CD4-positive, alpha-beta T cell treated with Interleukin-12 subunit alpha and Interleukin-12 subunit beta, for 1 hour (primary cell): ENCODE measurements at regions not wholly inside any gene's neighbourhood (a gene's known extent, or its start where the extent isn't known, plus 50 kb on each side); places are given as distances from the start of the nearest gene placed in this dataset.
"Not testable (repeated sequence)": the region's sequence is repeated elsewhere in the genome, so short reads cannot be mapped to it uniquely, and the experiment has no call there.

Experiments
- DNase-seq: peaks from one replicate; pipeline ENCODE4 v3.0.0-alpha.2; 2020

- DNase-seq, result no peak
Observed at GRCh38 chr5:62132276-62132675, 173.7 kb upstream of the KIF2A start.

GRCh38 chr5:62133426-62133825 lies 172.6 kb upstream of the KIF2A start:
- DNase-seq, result no peak

- DNase-seq, result no peak
Observed at GRCh38 chr5:62134811-62135210, 171.2 kb upstream of the KIF2A start.

DNA sequence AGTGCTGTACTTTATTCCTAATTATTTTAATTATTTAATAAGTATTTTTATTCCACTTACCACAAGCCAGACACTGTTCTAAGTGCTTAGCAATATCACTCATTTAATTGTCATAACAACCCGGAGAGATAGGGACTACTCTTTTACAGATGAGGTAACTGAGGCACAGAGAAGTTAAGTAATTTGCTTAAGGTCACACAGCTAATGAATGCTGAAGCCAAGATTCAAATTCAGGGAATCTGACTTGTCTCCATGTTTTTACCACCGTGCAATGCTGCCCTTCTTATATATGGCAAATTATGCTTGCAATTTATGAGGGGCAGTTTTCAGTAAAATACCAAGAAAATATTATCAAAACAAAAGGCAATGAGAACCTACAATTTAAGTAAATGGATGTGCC lies 168.4 kb upstream of the KIF2A start:
- DNase-seq, result no peak

- no peak for DNase-seq
Observed at GRCh38 chr5:62138607-62139006, 167.4 kb upstream of the KIF2A start.

- no peak for DNase-seq
Observed at GRCh38 chr5:62139741-62140140, 166.3 kb upstream of the KIF2A start.

DNA sequence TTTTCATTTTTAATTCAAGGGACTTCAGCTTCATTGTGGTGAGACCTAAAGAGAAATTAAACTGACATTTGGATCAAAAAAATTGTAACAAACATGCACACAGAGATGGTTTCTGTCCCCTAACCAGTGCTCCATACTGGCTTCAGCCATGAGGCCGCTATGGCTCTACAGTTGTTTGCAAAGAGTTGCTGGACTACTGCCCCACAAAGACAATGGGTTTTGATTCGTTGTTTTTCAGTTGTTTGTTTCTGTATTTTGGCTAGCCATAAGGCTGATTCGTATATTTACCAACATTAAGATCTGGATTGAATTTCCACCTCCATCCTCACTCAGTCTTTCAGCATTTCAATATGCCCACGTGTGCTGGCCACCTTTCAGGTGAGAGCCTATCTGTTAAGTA lies 163.7 kb upstream of the KIF2A start:
- no peak for DNase-seq

DNA sequence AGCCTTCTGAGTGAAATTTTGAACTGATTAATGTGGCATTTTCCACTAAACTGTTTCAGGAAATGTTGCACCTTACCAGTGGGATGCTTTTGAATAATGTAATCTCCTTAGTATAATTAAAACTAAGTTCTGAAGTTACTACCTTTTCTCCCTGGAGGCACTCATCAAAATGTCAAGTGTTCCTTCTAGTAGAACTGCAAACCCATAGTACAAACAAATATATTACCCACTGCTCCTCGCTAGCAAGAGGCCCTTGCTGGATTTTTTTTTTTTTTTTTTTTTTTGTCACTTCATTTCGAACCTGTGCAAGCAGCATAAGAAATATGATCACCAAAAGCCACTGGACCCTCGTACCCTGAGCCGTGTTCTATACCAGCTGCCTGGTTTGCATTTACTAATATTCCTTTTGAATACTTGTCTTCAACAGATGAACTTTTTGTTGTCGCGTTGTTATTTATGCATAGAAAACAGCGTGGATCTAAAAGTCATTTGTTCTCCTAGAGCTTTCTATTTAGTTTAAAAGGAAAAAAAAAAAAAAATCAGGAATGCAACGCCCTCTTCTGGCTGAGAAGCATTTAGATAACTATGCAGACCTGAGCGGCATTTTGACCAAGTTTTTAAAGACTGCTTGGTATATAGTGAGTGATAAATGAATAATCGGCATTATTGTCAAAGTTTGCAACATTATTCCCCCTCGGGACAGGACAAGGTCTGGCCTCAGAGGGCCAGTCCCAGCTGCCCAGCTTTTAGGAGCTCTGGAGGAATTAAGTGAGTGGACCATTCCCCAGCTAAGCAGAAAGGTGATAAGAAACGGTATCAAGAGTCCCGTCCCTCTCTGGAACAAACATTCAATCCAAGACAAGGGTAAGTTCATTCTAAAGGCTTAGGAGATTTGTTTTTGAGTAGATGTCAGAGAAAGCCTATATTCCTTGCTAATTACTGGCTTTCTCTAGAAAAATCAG lies 162.5 kb upstream of the KIF2A start:
- no peak for DNase-seq

- DNase-seq, result no peak
Observed at GRCh38 chr5:62144401-62145022, 161.5 kb upstream of the KIF2A start.

DNA sequence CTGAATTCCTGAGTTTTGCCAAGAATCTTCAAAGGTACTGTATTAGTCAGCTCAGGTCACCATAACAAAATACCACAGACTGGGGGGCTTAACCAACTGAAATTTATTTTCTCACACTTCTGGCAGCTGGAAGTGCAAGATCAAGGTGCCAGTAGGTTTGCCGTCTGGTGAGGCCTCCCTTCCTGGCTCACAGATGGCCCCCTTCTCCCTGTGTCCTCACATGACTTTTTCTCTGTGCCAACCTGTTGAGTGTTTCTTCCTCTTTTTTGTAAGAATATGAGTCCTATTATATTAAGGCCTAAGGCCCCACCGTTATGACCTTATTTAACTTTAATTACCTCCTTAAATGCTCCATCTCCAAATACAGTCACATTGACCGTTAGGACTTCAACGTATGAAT lies 156.1 kb upstream of the KIF2A start:
- DNase-seq, result no peak

DNA sequence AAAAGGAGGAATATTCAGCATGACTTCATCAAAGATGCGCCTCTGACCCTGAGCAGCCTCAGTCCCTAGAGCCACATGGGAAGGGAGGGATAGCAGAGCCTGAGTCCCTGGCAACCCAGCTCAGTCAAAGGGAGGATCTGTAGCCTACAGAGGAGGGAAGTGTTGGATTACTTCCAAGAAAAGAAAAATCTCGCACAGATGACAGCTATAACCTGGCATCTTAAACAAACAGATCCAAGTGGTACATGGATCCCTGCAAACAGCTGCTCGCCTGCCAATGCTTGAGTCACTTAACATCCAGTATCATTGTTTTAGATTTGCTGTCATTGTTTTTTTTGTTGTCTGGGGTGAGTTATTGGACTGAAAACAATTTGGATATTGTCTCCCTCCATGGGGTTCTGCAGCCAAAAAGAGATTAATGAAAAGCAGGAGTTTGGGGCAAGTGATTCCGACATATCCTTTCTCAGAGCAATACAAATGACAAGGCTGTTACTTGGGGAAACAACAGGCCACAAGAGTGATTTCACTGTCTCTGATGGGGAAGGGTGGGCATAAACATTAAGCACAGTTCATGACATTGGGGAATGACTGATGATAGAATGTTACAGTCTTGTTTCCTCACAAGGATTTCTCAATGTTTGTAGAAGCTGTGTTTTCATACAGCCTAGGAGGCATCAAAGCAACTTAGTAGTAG lies 153.5 kb upstream of the KIF2A start:
- DNase-seq, result no peak

- no peak for DNase-seq
Observed at GRCh38 chr5:62154758-62155157, 151.2 kb upstream of the KIF2A start.

- no peak for DNase-seq
Observed at GRCh38 chr5:62155988-62156387, 150.0 kb upstream of the KIF2A start.

- no peak for DNase-seq
Observed at GRCh38 chr5:62167561-62168057, 138.4 kb upstream of the KIF2A start.

GRCh38 chr5:62168506-62169281 lies 137.3 kb upstream of the KIF2A start:
- no peak for DNase-seq

DNA sequence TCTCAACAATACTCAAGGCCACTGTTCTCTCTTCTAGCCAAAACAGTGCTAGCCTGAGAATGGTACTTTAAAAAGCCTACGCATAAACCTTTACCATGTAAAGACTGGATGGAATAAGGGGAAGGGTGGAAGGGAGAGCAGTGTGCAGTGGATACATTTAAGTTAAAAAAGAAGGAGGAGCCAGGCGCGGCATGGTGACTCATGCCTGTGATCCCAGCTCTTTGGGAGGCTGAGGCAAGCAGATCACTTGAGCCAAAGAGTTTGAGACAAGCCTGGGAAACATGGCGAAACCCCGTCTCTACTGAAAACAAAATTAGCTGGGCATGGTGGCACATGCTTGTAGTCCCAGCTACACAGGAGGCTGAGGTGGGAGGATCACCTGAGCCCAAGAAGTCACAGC lies 127.7 kb upstream of the KIF2A start:
- no peak for DNase-seq

DNA sequence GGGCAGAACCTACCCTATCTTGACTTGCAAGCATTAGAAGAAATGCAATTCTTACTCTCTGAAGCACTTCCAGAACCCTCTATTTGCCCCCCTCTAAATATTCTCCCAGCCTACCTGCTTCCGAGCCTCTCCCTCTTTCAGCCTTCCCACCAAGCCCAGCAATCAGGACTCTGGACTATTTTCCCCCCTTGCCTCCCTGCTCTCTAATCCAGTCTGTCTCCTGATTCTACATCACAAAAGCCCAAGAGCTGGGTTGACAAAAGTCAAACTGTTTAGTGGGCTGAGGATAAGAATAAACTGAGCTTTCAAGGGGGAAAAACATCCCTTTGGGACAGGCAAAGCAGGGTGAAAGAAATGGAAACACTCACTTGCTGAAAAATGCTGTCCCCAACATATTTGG lies 123.2 kb upstream of the KIF2A start:
- DNase-seq, result no peak

GRCh38 chr5:62183727-62184126 lies 122.3 kb upstream of the KIF2A start:
- DNase-seq, result no peak

DNA sequence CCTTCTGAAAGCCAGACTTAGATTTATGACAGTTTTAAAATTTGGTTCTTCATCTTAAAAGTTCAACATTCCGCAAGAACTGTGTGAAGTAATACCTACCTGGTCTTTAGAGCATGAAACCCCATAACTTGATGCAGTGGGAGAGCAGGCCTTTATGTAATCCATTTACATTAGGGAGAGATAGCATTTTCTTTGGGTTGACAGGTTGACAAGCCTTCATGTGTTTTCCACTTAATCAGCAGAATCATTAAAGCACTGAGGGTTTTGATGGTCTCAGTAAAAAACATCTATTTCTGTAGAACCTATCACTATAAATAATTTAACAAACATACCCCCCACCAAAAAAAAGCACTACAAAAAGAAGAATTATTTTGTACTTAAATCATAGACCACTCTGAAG lies 121.6 kb upstream of the KIF2A start:
- DNase-seq, result no peak

GRCh38 chr5:62190173-62190572 lies 115.8 kb upstream of the KIF2A start:
- DNase-seq, result no peak

DNA sequence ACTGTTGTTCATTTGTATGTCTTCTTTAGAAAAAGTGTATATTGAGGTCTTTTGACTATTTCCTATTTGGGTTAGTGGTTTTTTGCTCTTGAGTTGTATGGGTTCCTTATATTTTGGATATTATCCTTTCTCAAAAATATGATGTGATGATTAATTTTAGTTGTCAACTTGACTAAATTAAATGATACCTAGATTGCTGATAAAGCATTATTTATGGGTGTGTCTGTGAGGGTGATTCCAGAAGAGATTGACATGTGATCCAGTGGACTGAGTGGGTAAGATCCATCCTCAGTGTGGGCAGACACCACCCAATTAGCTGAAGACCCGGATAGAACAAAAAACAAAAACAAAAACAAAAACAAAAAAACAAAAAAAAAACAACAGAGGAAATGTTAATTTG lies 115.1 kb upstream of the KIF2A start:
- DNase-seq, result no peak

GRCh38 chr5:62192958-62193357 lies 113.0 kb upstream of the KIF2A start:
- no peak for DNase-seq

- DNase-seq, result not testable (repeated sequence)
Observed at GRCh38 chr5:62196532-62196931, 109.5 kb upstream of the KIF2A start.
